BJ (cell line): ENCODE measurements at regions not wholly inside any gene's neighbourhood (a gene's known extent, or its start where the extent isn't known, plus 50 kb on each side); places are given as distances from the start of the nearest gene placed in this dataset.

Source experiments
- CTCF ChIA-PET: fragments of 350-600 bp; formaldehyde crosslinking; extraction: SDS; loops from one replicate; lab custom pipeline; 2021; ENCODE audit warnings: antibody characterized with exemption, inconsistent platforms; lab: Yijun Ruan, JAX
- POLR2A ChIA-PET: fragments of 300-600 bp; sonication (Branson Sonifier 250); formaldehyde crosslinking; extraction: SDS; loops from one replicate; lab custom pipeline; 2021; ENCODE audit warnings: antibody characterized with exemption; lab: Charles Lee
- DNase-seq: peaks from one replicate; pipeline ENCODE4 v3.0.0-alpha.2; 2011; ENCODE audit warnings: low read depth
- H3K27me3 ChIP-seq: 2 replicates; pipeline ENCODE4 v1.6.0; 2011; ENCODE audit warnings: low read length; ENCODE audit not compliant: control insufficient read depth, insufficient read depth
- H3K36me3 ChIP-seq: 2 replicates; pipeline ENCODE4 v1.5.1; 2011; ENCODE audit warnings: low read length; ENCODE audit not compliant: control insufficient read depth, insufficient read depth
- H3K4me3 ChIP-seq: 2 replicates; pipeline ENCODE4 v1.5.1; 2011; ENCODE audit warnings: low read depth, mild to moderate bottlenecking, control low read depth, low read length
- CTCF ChIP-seq: IDR thresholded peaks from 2 replicates; pipeline ENCODE4 v1.5.1; 2011; ENCODE audit warnings: low read depth, mild to moderate bottlenecking, control low read depth, inconsistent platforms, low read length, moderate library complexity; ENCODE audit not compliant: insufficient read depth

GRCh38 chr1:70864302-70864701 is 183.3 kb downstream of the PTGER3 start:
- DNase-seq: peak; percentile 23
- Histone ChIP-seq H3K36me3 (no peaks in the 10 kb centered on the region), H3K27me3 (no peaks in the 10 kb centered on the region), H3K4me3 (no peak overlapping the region)
- no peak for TF ChIP-seq CTCF
- POLR2A ChIA-PET: no interaction called here
- CTCF ChIA-PET: no interaction called here

DNA sequence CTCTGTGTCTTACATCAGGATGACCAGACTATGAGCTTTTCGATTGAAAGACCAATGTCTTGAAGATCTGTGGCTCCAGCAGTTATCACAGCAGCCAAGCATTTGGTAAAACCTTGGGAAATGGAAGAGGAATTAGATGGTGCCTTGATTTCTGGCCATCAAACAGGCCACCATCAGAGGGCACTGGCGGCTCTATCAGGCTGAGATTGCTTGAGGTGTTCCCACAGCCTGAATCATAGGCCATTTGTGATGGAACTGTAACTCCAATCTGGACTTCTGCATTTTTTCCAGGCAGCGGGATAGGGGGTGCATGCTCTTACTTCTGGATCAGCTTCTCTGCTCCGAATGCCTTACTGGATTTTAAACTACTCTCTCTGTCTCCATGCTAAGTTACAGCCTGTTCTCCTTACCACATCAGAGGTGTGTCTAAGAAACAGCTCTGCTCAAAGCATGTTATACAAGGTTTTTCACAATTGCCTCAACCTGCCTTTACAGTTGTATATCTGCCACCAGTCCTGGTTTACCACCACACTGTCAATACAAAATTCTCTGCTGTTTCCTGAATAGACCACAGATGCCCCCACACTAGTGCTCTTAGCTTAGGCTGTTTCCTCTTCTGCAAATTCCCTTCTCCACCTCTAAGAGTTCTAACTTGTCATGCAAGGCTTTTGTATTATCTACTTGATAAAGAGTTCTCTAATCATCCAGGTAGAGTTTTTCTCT is 180.9 kb downstream of the PTGER3 start:
- no peaks in the 10 kb centered on the region for H3K27me3 ChIP-seq
- no peak for DNase-seq
- no peak overlapping the region for H3K4me3 ChIP-seq
- TF ChIP-seq CTCF: no peak
- ChIA-PET POLR2A (no interaction called here), CTCF (interaction anchor here (0.9 kb wide), 1 partner anchor 183 kb away, joined by 3 read pairs; no protein-coding TSS in a partner anchor)
- H3K36me3 ChIP-seq: no peaks in the 10 kb centered on the region

- no peak for DNase-seq
- Histone ChIP-seq H3K27me3 (no peaks in the 10 kb centered on the region), H3K4me3 (no peak overlapping the region), H3K36me3 (no peaks in the 10 kb centered on the region)
- no peak for TF ChIP-seq CTCF
- POLR2A ChIA-PET: no interaction called here
- CTCF ChIA-PET: interaction anchor here (1.0 kb wide), 1 partner anchor 11 kb away, joined by 3 read pairs; no protein-coding TSS in a partner anchor
Observed at GRCh38 chr1:70871790-70872189, 175.8 kb downstream of the PTGER3 start.

DNA sequence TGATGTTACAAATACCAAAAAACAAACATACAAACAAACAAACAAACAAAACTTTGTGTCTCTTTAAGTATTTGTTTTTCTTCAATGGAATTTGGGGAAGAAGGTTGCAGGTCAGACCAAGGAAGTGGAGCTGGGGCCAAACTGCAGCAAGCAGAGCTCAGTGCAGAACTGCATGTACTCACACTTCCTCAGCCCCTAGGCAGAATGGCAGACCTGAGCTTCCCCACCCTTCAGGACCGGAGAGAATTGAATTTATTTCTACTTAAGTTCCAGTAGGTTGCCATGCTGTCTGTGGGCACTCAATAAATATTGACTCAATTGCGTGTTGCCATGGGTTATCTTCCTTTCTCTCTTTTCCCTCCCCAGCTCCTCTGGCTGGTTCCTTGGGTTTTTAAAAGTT is 173.6 kb downstream of the PTGER3 start:
- no peaks in the 10 kb centered on the region for H3K36me3 ChIP-seq
- DNase-seq: no peak
- no peak for TF ChIP-seq CTCF
- no peaks in the 10 kb centered on the region for H3K27me3 ChIP-seq
- CTCF ChIA-PET: no interaction called here
- POLR2A ChIA-PET: no interaction called here
- H3K4me3 ChIP-seq: no peak overlapping the region

- POLR2A ChIA-PET: no interaction called here
- Histone ChIP-seq H3K4me3 (no peak overlapping the region), H3K27me3 (no peaks in the 10 kb centered on the region), H3K36me3 (no peaks in the 10 kb centered on the region)
- no peak for DNase-seq
- no peak for TF ChIP-seq CTCF
- CTCF ChIA-PET: no interaction called here
Observed at GRCh38 chr1:70874818-70875217, 172.8 kb downstream of the PTGER3 start.
